Neural cell (in vitro differentiated cells): ENCODE measurements at regions not wholly inside any gene's neighbourhood (a gene's known extent, or its start where the extent isn't known, plus 50 kb on each side); places are given as distances from the start of the nearest gene placed in this dataset.

Source experiments
- H2AFZ ChIP-seq: fragments of 200-600, 300-800 bp; sonication (generic), shearing (Covaris generic); 2 replicates; pipeline ENCODE4 v1.6.0; 2014; ENCODE audit warnings: low read depth, mild to moderate bottlenecking, antibody characterized with exemption, low read length, moderate library complexity
- H3F3A ChIP-seq: fragments of 200-600 bp; shearing (Covaris generic); 2 replicates; pipeline ENCODE4 v1.6.1; 2016; ENCODE audit warnings: mild to moderate bottlenecking, moderate library complexity, mixed read lengths, antibody characterized with exemption, low read length; ENCODE audit not compliant: insufficient read depth, poor library complexity, severe bottlenecking
- H3K27ac ChIP-seq: fragments of 200-600, 300-800 bp; sonication (generic), shearing (Covaris generic); 2 replicates; pipeline ENCODE4 v1.5.1; 2014; ENCODE audit warnings: mild to moderate bottlenecking, low read length, moderate library complexity
- H3K27me3 ChIP-seq: fragments of 300-800, 200-600 bp; sonication (generic), shearing (Covaris generic); 2 replicates; pipeline ENCODE4 v1.6.0; 2014; ENCODE audit warnings: mild to moderate bottlenecking, low read depth, low read length, moderate library complexity; ENCODE audit not compliant: insufficient read depth
- H3K36me3 ChIP-seq: fragments of 300-800, 200-600 bp; sonication (generic), shearing (Covaris generic); 2 replicates; pipeline ENCODE4 v1.5.1; 2014; ENCODE audit warnings: mild to moderate bottlenecking, antibody characterized with exemption, low read length, moderate library complexity; ENCODE audit not compliant: insufficient read depth
- H3K4me2 ChIP-seq: fragments of 300-800, 200-600 bp; sonication (generic), shearing (Covaris generic); 2 replicates; pipeline ENCODE4 v1.6.0; 2014; ENCODE audit warnings: mild to moderate bottlenecking, low read length
- H3K4me3 ChIP-seq: fragments of 300-800, 200-600 bp; sonication (generic), shearing (Covaris generic); 2 replicates; pipeline ENCODE4 v1.5.1; 2014; ENCODE audit warnings: mild to moderate bottlenecking, low read length, moderate library complexity
- H3K79me2 ChIP-seq: fragments of 200-600 bp; shearing (Covaris generic); replicated peaks from 2 replicates; pipeline ENCODE4 v1.6.0; 2014; ENCODE audit warnings: mild to moderate bottlenecking, low read length, moderate library complexity; ENCODE audit not compliant: insufficient read depth
- H3K9ac ChIP-seq: fragments of 300-800, 200-600 bp; sonication (generic), shearing (Covaris generic); 2 replicates; pipeline ENCODE4 v1.6.1; 2016; ENCODE audit warnings: mild to moderate bottlenecking, low read length, mixed read lengths
- H3K9me2 ChIP-seq: fragments of 200-600 bp; shearing (Covaris generic); 2 replicates; pipeline ENCODE4 v1.6.1; 2016; ENCODE audit warnings: mild to moderate bottlenecking, low read length, mixed read lengths; ENCODE audit not compliant: insufficient read depth
- H3K9me3 ChIP-seq: fragments of 200-600, 300-800 bp; sonication (generic), shearing (Covaris generic); 2 replicates; pipeline ENCODE4 v1.6.1; 2016; ENCODE audit warnings: mild to moderate bottlenecking, mixed run types, low read length, moderate library complexity, mixed read lengths
- H4K20me1 ChIP-seq: fragments of 200-600 bp; shearing (Covaris generic); 2 replicates; pipeline ENCODE4 v1.6.1; 2016; ENCODE audit warnings: mild to moderate bottlenecking, mixed run types; ENCODE audit not compliant: insufficient read depth
- CTCF ChIP-seq: fragments of 450-650 bp; IDR thresholded peaks from 2 replicates; pipeline ENCODE4 v1.5.1; 2014; ENCODE audit warnings: antibody characterized with exemption, mild to moderate bottlenecking, moderate library complexity; ENCODE audit not compliant: poor library complexity, severe bottlenecking
- EP300 ChIP-seq: fragments of 450-650 bp; conservative IDR thresholded peaks from 2 replicates; pipeline ENCODE4 v1.6.1; 2014; ENCODE audit warnings: antibody characterized with exemption, mild to moderate bottlenecking, moderate library complexity; ENCODE audit not compliant: poor library complexity, severe bottlenecking
- EZH2 ChIP-seq: fragments of 200-600, 300-800 bp; shearing (Covaris generic), sonication (generic); IDR thresholded peaks from 2 replicates; pipeline ENCODE4 v1.6.1; 2014; ENCODE audit warnings: antibody characterized with exemption, low read length, borderline replicate concordance, mild to moderate bottlenecking; ENCODE audit not compliant: insufficient read depth, poor library complexity, severe bottlenecking
- MXI1 ChIP-seq: fragments of 450-650 bp; conservative IDR thresholded peaks from 2 replicates; pipeline ENCODE4 v1.6.1; 2014; ENCODE audit warnings: antibody characterized with exemption, mild to moderate bottlenecking; ENCODE audit not compliant: poor library complexity, severe bottlenecking
- POLR2AphosphoS5 ChIP-seq: IDR thresholded peaks from 2 replicates; pipeline ENCODE4 v1.6.1; 2012
- RAD21 ChIP-seq: fragments of 450-650 bp; conservative IDR thresholded peaks from 2 replicates; pipeline ENCODE4 v1.6.1; 2014; ENCODE audit warnings: antibody characterized with exemption, mild to moderate bottlenecking, moderate library complexity
- REST ChIP-seq: IDR thresholded peaks from 2 replicates; pipeline ENCODE4 v1.6.1; 2012; ENCODE audit warnings: borderline replicate concordance
- SMC3 ChIP-seq: fragments of 450-650 bp; conservative IDR thresholded peaks from 2 replicates; pipeline ENCODE4 v1.6.1; 2014; ENCODE audit warnings: antibody characterized with exemption, mild to moderate bottlenecking, moderate library complexity; ENCODE audit not compliant: poor library complexity
- TAF1 ChIP-seq: IDR thresholded peaks from 2 replicates; pipeline ENCODE4 v1.6.1; 2012; ENCODE audit warnings: low read depth

DNA sequence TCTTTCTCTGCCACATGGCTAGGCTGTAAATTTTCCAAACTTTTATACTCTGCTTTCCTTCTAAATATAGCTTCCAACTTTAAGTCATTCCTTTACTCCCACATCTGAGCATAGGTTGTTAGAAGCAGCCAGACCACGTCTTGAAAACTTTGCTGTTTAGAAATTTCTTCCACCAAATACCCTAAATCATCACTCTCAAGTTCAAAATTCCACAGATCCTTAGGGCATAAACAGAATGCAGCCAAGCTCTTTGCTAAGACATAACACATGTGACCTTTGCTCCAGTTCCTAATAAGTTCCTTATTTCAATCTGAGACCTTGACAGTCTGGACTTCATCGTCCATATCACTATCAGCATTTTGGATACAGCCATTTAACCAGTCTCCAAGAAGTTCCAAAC is 749.9 kb downstream of the METTL15 start:
- Histone ChIP-seq H3K4me2 (no peak overlapping the region), H3K36me3 (no peaks in the 10 kb centered on the region), H3F3A (no peaks in the 10 kb centered on the region), H2AFZ (no peak overlapping the region), H3K79me2 (no peaks in the 10 kb centered on the region), H3K9ac (no peak overlapping the region), H3K27ac (no peak overlapping the region), H3K27me3 (no peaks in the 10 kb centered on the region), H4K20me1 (no peaks in the 10 kb centered on the region), H3K9me3 (no peaks in the 10 kb centered on the region), H3K4me3 (no peak overlapping the region), H3K9me2 (no peaks in the 10 kb centered on the region)
- no peak for TF ChIP-seq REST
- no peak for TF ChIP-seq MXI1
- TF ChIP-seq RAD21 = no peak
- TF ChIP-seq EZH2 = no peak

DNA sequence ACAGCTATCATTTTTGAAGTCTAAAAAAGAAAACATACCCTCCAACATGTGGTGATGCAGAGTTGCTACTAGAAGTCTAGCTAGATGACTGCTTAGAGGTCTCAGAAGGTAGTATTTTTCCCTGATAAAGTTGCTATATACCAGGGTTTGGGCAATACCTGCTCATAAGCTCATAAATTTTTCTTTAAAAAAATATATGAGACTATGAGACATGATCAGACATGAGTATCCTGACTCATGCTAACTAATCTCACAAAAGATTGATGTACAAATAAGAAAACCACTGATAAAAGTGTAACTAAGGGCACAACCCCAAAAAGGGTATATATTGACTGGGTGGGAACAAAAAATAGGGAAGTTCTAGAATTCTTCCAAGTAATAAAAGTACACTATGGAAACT is 740.9 kb downstream of the METTL15 start:
- H3K4me2 ChIP-seq = no peak overlapping the region
- no peaks in the 10 kb centered on the region for H3F3A ChIP-seq
- no peak overlapping the region for H3K4me3 ChIP-seq
- H3K27me3 ChIP-seq = no peaks in the 10 kb centered on the region
- H3K9me3 ChIP-seq = no peaks in the 10 kb centered on the region
- no peaks in the 10 kb centered on the region for H4K20me1 ChIP-seq
- no peak overlapping the region for H2AFZ ChIP-seq
- no peak overlapping the region for H3K27ac ChIP-seq
- no peaks in the 10 kb centered on the region for H3K36me3 ChIP-seq
- H3K9ac ChIP-seq = no peak overlapping the region
- TF ChIP-seq RAD21 (no peak), CTCF (no peak), SMC3 (no peak), REST (no peak), EZH2 (no peak), TAF1 (no peak), MXI1 (no peak), EP300 (no peak), POLR2AphosphoS5 (no peak)
- no peaks in the 10 kb centered on the region for H3K79me2 ChIP-seq
- no peaks in the 10 kb centered on the region for H3K9me2 ChIP-seq
